ENCODE measurements at regions not wholly inside any gene's neighbourhood (a gene's known extent, or its start where the extent isn't known, plus 50 kb on each side); places are given as distances from the start of the nearest gene placed in this dataset.

- in situ Hi-C loops (cut with MboI), result no loop called here
- WGBS (ENCODE audit: insufficient coverage, low coverage, missing lambda C conversion rate), result 9% methylated on average over 1 of the region's 1 CpG
- Histone ChIP-seq H3K27me3 (ENCODE audit: control insufficient read depth in 2 of 2, insufficient read depth in 2 of 2, low read length in 2 of 2) (no peaks in the 10 kb centered on the region), H3K27ac (ENCODE audit: extremely low read depth, low read depth, low read length) (no peak overlapping the region), H3K4me3 (no peak overlapping the region), H4K20me1 (replicated peaks; ENCODE audit: control insufficient read depth, insufficient read depth, low read length) (no peaks in the 10 kb centered on the region), H3K4me1 (replicated peaks in 1 of 2; ENCODE audit: control insufficient read depth in 2 of 2, insufficient read depth in 2 of 2, low read length in 2 of 2) (no peaks in the 10 kb centered on the region), H3K9ac (ENCODE audit: insufficient read depth in 1 of 2, low read depth in 2 of 2, low read length in 2 of 2) (no peak overlapping the region), H3K79me2 (ENCODE audit: control insufficient read depth, insufficient read depth, low read length) (no peaks in the 10 kb centered on the region), H3K9me3 (replicated peaks; ENCODE audit: control insufficient read depth, insufficient read depth, low read depth, low read length) (no peaks in the 10 kb centered on the region), H3K9me1 (ENCODE audit: control insufficient read depth, insufficient read depth, low read length) (no peaks in the 10 kb centered on the region), H3K4me2 (ENCODE audit: insufficient read depth, low read length) (no peak overlapping the region), H2AFZ (ENCODE audit: low read depth, low read length) (no peak overlapping the region), H3K36me3 (ENCODE audit: control insufficient read depth, insufficient read depth, low read length) (no peaks in the 10 kb centered on the region)
- FAIRE-seq (no peak), ATAC-seq (no peak), DNase-seq (ENCODE audit: extremely low read depth in 1 of 4, low spot score in 3 of 4) (no peak)
- BruUV-seq (replicated peaks), result no TSS peak
- intact Hi-C loops (cut with micrococcal nuclease), result no loop called here
- ChIA-PET POLR2A (no interaction called here), CTCF (ENCODE audit: low intra/inter-chr PET ratio) (no interaction called here)
- TF ChIP-seq ZNF77 (CRISPR knock-in tag; IDR thresholded peaks at IDR 0.05) (no peak), ZNF639 (CRISPR knock-in tag; conservative IDR thresholded peaks at IDR 0.05 in 1 of 2, IDR thresholded peaks at IDR 0.05 in 1 of 2) (no peak), CREB5 (CRISPR knock-in tag; IDR thresholded peaks at IDR 0.05) (no peak), FUS (optimal IDR thresholded peaks at IDR 0.05; ENCODE audit: low read depth, low read length) (no peak), SFPQ (IDR thresholded peaks at IDR 0.05; ENCODE audit: low read depth, low read length) (no peak), ZNF311 (CRISPR knock-in tag; IDR thresholded peaks at IDR 0.05) (no peak), ZFP36 (IDR thresholded peaks at IDR 0.05; ENCODE audit: low read depth, low read length, partially characterized antibody) (no peak), ZBTB11 (CRISPR knock-in tag; IDR thresholded peaks at IDR 0.05) (no peak), ZNF766 (CRISPR knock-in tag; conservative IDR thresholded peaks at IDR 0.05) (no peak), POLR2G (IDR thresholded peaks at IDR 0.05; ENCODE audit: low read depth, low read length) (no peak)
Observed at GRCh38 chr2:118686346-118686745, 161.1 kb downstream of the EN1 start.

Measured in K562 (cell line).